ENCODE measurements at regions not wholly inside any gene's neighbourhood (a gene's known extent, or its start where the extent isn't known, plus 50 kb on each side); places are given as distances from the start of the nearest gene placed in this dataset.

DNA sequence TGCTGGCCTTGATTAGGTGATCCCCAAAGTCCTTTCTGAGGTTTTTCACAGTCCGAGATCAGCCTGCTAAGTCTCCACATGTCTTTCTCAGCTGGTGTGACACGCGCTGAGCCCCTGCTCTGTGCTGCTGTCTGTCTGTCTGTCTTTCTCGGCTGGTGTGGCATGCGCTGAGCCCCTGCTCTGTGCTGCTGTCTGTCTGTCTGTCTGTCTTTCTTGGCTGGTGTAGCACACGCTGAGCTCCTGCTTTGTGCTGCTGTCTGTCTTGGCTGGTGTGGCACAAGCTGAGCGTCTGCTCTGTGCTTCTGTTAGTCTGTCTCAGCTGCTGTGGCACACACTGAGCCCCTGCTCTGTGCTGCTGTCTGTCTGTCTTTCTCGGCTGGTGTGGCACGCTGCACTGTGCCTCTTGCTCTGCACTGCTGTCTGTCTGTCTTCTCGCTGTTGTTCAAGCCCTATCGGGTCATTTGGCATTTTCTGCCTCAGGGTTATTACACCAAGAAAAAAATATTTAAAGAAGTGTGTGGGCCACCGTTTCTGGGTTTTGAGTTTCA, 217.3 kb upstream of the SHH start:
- H3K27me3 ChIP-seq: peaks cover 0 to 10% of the 10 kb centered on the region in 2 donors
- no peaks in the 10 kb centered on the region for H3K36me3 ChIP-seq
- H3K27ac ChIP-seq: no peak overlapping the region
- no peak for DNase-seq (ENCODE audit: low spot score in 2 of 2)
- TF ChIP-seq POLR2A (IDR thresholded peaks at IDR 0.05): no peak
- TF ChIP-seq, protein P1, sequence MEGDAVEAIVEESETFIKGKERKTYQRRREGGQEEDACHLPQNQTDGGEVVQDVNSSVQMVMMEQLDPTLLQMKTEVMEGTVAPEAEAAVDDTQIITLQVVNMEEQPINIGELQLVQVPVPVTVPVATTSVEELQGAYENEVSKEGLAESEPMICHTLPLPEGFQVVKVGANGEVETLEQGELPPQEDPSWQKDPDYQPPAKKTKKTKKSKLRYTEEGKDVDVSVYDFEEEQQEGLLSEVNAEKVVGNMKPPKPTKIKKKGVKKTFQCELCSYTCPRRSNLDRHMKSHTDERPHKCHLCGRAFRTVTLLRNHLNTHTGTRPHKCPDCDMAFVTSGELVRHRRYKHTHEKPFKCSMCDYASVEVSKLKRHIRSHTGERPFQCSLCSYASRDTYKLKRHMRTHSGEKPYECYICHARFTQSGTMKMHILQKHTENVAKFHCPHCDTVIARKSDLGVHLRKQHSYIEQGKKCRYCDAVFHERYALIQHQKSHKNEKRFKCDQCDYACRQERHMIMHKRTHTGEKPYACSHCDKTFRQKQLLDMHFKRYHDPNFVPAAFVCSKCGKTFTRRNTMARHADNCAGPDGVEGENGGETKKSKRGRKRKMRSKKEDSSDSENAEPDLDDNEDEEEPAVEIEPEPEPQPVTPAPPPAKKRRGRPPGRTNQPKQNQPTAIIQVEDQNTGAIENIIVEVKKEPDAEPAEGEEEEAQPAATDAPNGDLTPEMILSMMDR (IDR thresholded peaks at IDR 0.05): no peak
- TF ChIP-seq POLR2AphosphoS5 (IDR thresholded peaks at IDR 0.05): no peak
- H3K4me3 ChIP-seq: no peak overlapping the region
- no peaks in the 10 kb centered on the region for H3K9me3 ChIP-seq
- no peaks in the 10 kb centered on the region for H3K4me1 ChIP-seq
- intact Hi-C loops (cut with DNase I; ENCODE audit: low total_unique reads): no loop called here

DNA sequence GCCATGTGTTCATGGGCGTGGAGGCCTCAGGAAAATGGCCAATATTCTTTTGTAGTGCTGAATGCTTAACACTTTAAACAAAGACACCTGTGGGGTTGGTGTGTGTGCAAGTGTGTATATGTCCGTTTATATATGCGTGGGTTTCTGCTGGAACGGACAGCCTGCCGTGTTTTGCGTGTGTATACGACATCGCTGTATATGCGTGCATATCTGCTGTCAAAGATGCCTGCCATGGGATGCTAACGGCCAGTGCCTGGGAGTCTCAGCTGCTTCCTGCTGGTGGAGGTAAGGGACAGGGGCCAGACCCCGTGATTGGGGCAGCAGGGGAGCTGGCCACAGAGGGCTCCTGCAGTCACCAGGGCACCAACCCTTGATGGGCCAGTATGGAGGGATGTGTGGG, 216.3 kb upstream of the SHH start:
- no peaks in the 10 kb centered on the region for H3K9me3 ChIP-seq
- H3K36me3 ChIP-seq: no peaks in the 10 kb centered on the region
- TF ChIP-seq POLR2A (IDR thresholded peaks at IDR 0.05): no peak
- TF ChIP-seq, protein P1 (IDR thresholded peaks at IDR 0.05): no peak
- no peak for TF ChIP-seq POLR2AphosphoS5 (IDR thresholded peaks at IDR 0.05)
- intact Hi-C loops (cut with DNase I; ENCODE audit: low total_unique reads): no loop called here
- H3K27ac ChIP-seq: no peak overlapping the region
- no peak for DNase-seq (ENCODE audit: low spot score in 2 of 2)
- no peak overlapping the region for H3K4me3 ChIP-seq
- H3K4me1 ChIP-seq: no peaks in the 10 kb centered on the region
- peaks cover 0 to 10% of the 10 kb centered on the region in 2 donors for H3K27me3 ChIP-seq

GRCh38 chr7:156027821-156028220, 215.6 kb upstream of the SHH start:
- no peak overlapping the region for H3K4me3 ChIP-seq
- no peaks in the 10 kb centered on the region for H3K9me3 ChIP-seq
- DNase-seq (ENCODE audit: low spot score in 2 of 2): no peak
- TF ChIP-seq POLR2A (IDR thresholded peaks at IDR 0.05) (no peak), POLR2AphosphoS5 (IDR thresholded peaks at IDR 0.05) (no peak)
- TF ChIP-seq, protein P1 (IDR thresholded peaks at IDR 0.05): no peak
- no peaks in the 10 kb centered on the region for H3K4me1 ChIP-seq
- peaks cover 0 to 10% of the 10 kb centered on the region in 2 donors for H3K27me3 ChIP-seq
- intact Hi-C loops (cut with DNase I; ENCODE audit: low total_unique reads): no loop called here
- no peak overlapping the region for H3K27ac ChIP-seq
- H3K36me3 ChIP-seq: no peaks in the 10 kb centered on the region

- H3K36me3 ChIP-seq: no peaks in the 10 kb centered on the region
- TF ChIP-seq POLR2A (IDR thresholded peaks at IDR 0.05): no peak
- TF ChIP-seq POLR2AphosphoS5 (IDR thresholded peaks at IDR 0.05): no peak
- TF ChIP-seq, protein P1 (IDR thresholded peaks at IDR 0.05): no peak
- no peak overlapping the region for H3K4me3 ChIP-seq
- no peak for DNase-seq (ENCODE audit: low spot score in 2 of 2)
- peaks cover 0 to 10% of the 10 kb centered on the region in 2 donors for H3K27me3 ChIP-seq
- no peak overlapping the region for H3K27ac ChIP-seq
- no peaks in the 10 kb centered on the region for H3K9me3 ChIP-seq
- no peaks in the 10 kb centered on the region for H3K4me1 ChIP-seq
- intact Hi-C loops (cut with DNase I; ENCODE audit: low total_unique reads): no loop called here
These were observed 214.3 kb upstream of the SHH start for GRCh38 chr7:156026603-156027002.

DNA sequence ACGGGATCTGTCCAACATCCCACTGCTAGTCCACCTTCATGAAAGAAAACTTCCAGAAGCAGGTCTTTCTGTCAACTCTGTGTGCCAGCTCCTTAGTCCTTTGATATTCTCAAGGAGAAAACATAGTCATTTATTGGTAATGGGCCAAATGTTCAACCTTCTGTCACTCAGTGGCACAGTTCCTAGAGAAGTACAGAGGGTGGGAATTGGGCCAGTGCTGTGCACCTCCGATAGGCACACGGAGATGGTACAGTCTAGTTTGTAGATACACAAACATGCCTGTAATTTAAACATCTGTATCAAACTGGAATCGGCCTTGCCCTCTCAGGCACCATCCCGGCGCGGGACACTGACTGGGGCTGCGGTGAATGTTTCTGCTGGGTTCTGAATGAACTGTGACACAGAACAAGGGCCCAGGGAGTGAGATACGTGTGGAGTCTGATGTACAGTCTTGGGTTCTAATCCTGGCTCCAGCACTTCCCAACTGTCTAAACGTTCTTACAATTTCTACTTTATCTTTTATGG, 213.9 kb upstream of the SHH start:
- DNase-seq (ENCODE audit: low spot score in 2 of 2): no peak
- Histone ChIP-seq H3K27me3 (peaks cover 0 to 10% of the 10 kb centered on the region in 2 donors), H3K4me3 (no peak overlapping the region), H3K27ac (no peak overlapping the region), H3K36me3 (no peaks in the 10 kb centered on the region), H3K9me3 (no peaks in the 10 kb centered on the region), H3K4me1 (no peaks in the 10 kb centered on the region)
- TF ChIP-seq, protein P1 (IDR thresholded peaks at IDR 0.05): no peak
- no peak for TF ChIP-seq POLR2A (IDR thresholded peaks at IDR 0.05)
- TF ChIP-seq POLR2AphosphoS5 (IDR thresholded peaks at IDR 0.05): no peak
- intact Hi-C loops (cut with DNase I; ENCODE audit: low total_unique reads): no loop called here

Measured in breast epithelium (tissue), 4 donors.